NCI-H524 treated with DMSO at 0.1 percent for 48 hours (cell line): ENCODE measurements at regions not wholly inside any gene's neighbourhood (a gene's known extent, or its start where the extent isn't known, plus 50 kb on each side); places are given as distances from the start of the nearest gene placed in this dataset.

Experiments
- DNase-seq: peaks from one replicate; lab custom pipeline; 2025; lab: John Stamatoyannopoulos, UW

GRCh38 chr22:27386186-27386585 is 415.4 kb downstream of the MN1 start:
- no peak for DNase-seq

GRCh38 chr22:27387561-27387960 is 414.0 kb downstream of the MN1 start:
- no peak for DNase-seq

GRCh38 chr22:27388090-27388600 is 413.4 kb downstream of the MN1 start:
- DNase-seq: no peak

GRCh38 chr22:27389727-27390075 is 411.9 kb downstream of the MN1 start:
- no peak for DNase-seq

GRCh38 chr22:27391092-27391770 is 410.3 kb downstream of the MN1 start:
- no peak for DNase-seq

- no peak for DNase-seq
Measured at GRCh38 chr22:27393371-27393770, 408.2 kb downstream of the MN1 start.

- DNase-seq: no peak
Measured at GRCh38 chr22:27394806-27395404, 406.7 kb downstream of the MN1 start.

- no peak for DNase-seq
Measured at GRCh38 chr22:27397036-27397953, 404.3 kb downstream of the MN1 start.

- DNase-seq: no peak
Measured at GRCh38 chr22:27397954-27398342, 403.6 kb downstream of the MN1 start.

- no peak for DNase-seq
Measured at GRCh38 chr22:27399161-27399560, 402.4 kb downstream of the MN1 start.

- no peak for DNase-seq
Measured at GRCh38 chr22:27400811-27401210, 400.7 kb downstream of the MN1 start.

- no peak for DNase-seq
Measured at GRCh38 chr22:27401321-27401720, 400.2 kb downstream of the MN1 start.

- no peak for DNase-seq
Measured at GRCh38 chr22:27404441-27404840, 397.1 kb downstream of the MN1 start.

- DNase-seq: no peak
Measured at GRCh38 chr22:27405672-27406388, 395.7 kb downstream of the MN1 start.

GRCh38 chr22:27406389-27406861 is 395.1 kb downstream of the MN1 start:
- DNase-seq: no peak

GRCh38 chr22:27407369-27407985 is 394.1 kb downstream of the MN1 start:
- no peak for DNase-seq

- DNase-seq: no peak
Measured at GRCh38 chr22:27408068-27408467, 393.5 kb downstream of the MN1 start.

GRCh38 chr22:27409299-27409698 is 392.3 kb downstream of the MN1 start:
- no peak for DNase-seq

- no peak for DNase-seq
Measured at GRCh38 chr22:27412866-27413445, 388.6 kb downstream of the MN1 start.

GRCh38 chr22:27413702-27414101 is 387.9 kb downstream of the MN1 start:
- DNase-seq: no peak
